NCI-H1436 (cell line): ENCODE measurements at regions not wholly inside any gene's neighbourhood (a gene's known extent, or its start where the extent isn't known, plus 50 kb on each side); places are given as distances from the start of the nearest gene placed in this dataset.

ENCODE experiments used
- DNase-seq: peaks from one replicate; lab custom pipeline; 2025; lab: John Stamatoyannopoulos, UW

GRCh38 chr7:114755856-114756255, 166.0 kb upstream of the MDFIC start:
- DNase-seq: no peak

GRCh38 chr7:114758661-114759227, 163.2 kb upstream of the MDFIC start:
- no peak for DNase-seq

- peak; percentile 4 for DNase-seq
Measured at GRCh38 chr7:114759347-114760062, 162.4 kb upstream of the MDFIC start.

- DNase-seq: no peak
Measured at GRCh38 chr7:114760477-114760876, 161.4 kb upstream of the MDFIC start.

GRCh38 chr7:114761973-114762372, 159.9 kb upstream of the MDFIC start:
- DNase-seq: no peak

- no peak for DNase-seq
Measured at GRCh38 chr7:114765331-114766040, 156.4 kb upstream of the MDFIC start.

GRCh38 chr7:114766041-114766356, 155.9 kb upstream of the MDFIC start:
- no peak for DNase-seq

GRCh38 chr7:114777288-114777687, 144.6 kb upstream of the MDFIC start:
- no peak for DNase-seq

- DNase-seq: no peak
Measured at GRCh38 chr7:114783508-114783907, 138.4 kb upstream of the MDFIC start.

GRCh38 chr7:114784177-114784576, 137.7 kb upstream of the MDFIC start:
- DNase-seq: no peak

- no peak for DNase-seq
Measured at GRCh38 chr7:114784746-114785145, 137.1 kb upstream of the MDFIC start.

- no peak for DNase-seq
Measured at GRCh38 chr7:114785496-114785895, 136.4 kb upstream of the MDFIC start.

GRCh38 chr7:114786455-114786854, 135.4 kb upstream of the MDFIC start:
- no peak for DNase-seq

GRCh38 chr7:114787556-114787955, 134.3 kb upstream of the MDFIC start:
- no peak for DNase-seq

- no peak for DNase-seq
Measured at GRCh38 chr7:114788706-114789105, 133.2 kb upstream of the MDFIC start.

GRCh38 chr7:114789161-114789560, 132.7 kb upstream of the MDFIC start:
- DNase-seq: no peak

GRCh38 chr7:114789871-114790311, 132.0 kb upstream of the MDFIC start:
- no peak for DNase-seq

- no peak for DNase-seq
Measured at GRCh38 chr7:114790521-114790920, 131.4 kb upstream of the MDFIC start.

GRCh38 chr7:114791771-114792170, 130.1 kb upstream of the MDFIC start:
- DNase-seq: no peak

- DNase-seq: no peak
Measured at GRCh38 chr7:114793155-114793845, 128.6 kb upstream of the MDFIC start.

- DNase-seq: no peak
Measured at GRCh38 chr7:114795475-114795874, 126.4 kb upstream of the MDFIC start.

- DNase-seq: no peak
Measured at GRCh38 chr7:114799628-114800028, 122.3 kb upstream of the MDFIC start.

GRCh38 chr7:114802632-114803031, 119.3 kb upstream of the MDFIC start:
- no peak for DNase-seq
